ENCODE measurements at regions not wholly inside any gene's neighbourhood (a gene's known extent, or its start where the extent isn't known, plus 50 kb on each side); places are given as distances from the start of the nearest gene placed in this dataset.

DNA sequence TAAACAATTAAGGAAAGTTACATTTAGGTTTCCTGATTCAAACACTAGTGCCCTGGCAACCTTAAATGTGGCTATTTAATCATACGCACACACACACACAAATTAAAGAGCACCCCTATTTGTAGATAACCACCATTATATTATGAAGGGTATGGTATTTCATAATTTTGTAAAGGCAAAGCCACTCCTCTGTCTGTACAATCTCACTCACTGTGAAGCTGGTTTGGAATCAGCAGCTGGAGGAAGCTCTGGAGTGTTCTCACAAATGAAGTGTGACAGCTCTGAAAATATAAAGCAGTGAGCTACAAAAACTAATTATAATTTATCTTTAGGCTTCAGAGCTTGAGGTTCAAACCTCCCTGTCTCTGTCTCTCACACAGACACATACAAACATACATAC lies 57.9 kb upstream of the KCNJ16 start:
- Histone ChIP-seq H3K27ac (no peak overlapping the region), H3K9me3 (no peaks in the 10 kb centered on the region), H3K36me3 (ENCODE audit: low read depth, missing control alignments) (no peaks in the 10 kb centered on the region), H3K27me3 (no peaks in the 10 kb centered on the region), H3K4me1 (no peaks in the 10 kb centered on the region), H3K4me3 (no peak overlapping the region)
- DNase-seq: no peak
- 90 to 100% methylated on average over 1 of the region's 1 CpG for WGBS, 2 donors
- intact Hi-C loops (cut with DNase I; ENCODE audit: low total_unique reads): no loop called here
- TF ChIP-seq, protein P1, sequence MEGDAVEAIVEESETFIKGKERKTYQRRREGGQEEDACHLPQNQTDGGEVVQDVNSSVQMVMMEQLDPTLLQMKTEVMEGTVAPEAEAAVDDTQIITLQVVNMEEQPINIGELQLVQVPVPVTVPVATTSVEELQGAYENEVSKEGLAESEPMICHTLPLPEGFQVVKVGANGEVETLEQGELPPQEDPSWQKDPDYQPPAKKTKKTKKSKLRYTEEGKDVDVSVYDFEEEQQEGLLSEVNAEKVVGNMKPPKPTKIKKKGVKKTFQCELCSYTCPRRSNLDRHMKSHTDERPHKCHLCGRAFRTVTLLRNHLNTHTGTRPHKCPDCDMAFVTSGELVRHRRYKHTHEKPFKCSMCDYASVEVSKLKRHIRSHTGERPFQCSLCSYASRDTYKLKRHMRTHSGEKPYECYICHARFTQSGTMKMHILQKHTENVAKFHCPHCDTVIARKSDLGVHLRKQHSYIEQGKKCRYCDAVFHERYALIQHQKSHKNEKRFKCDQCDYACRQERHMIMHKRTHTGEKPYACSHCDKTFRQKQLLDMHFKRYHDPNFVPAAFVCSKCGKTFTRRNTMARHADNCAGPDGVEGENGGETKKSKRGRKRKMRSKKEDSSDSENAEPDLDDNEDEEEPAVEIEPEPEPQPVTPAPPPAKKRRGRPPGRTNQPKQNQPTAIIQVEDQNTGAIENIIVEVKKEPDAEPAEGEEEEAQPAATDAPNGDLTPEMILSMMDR (IDR thresholded peaks at IDR 0.05): no peak
- no peak for TF ChIP-seq POLR2A (IDR thresholded peaks at IDR 0.05)

DNA sequence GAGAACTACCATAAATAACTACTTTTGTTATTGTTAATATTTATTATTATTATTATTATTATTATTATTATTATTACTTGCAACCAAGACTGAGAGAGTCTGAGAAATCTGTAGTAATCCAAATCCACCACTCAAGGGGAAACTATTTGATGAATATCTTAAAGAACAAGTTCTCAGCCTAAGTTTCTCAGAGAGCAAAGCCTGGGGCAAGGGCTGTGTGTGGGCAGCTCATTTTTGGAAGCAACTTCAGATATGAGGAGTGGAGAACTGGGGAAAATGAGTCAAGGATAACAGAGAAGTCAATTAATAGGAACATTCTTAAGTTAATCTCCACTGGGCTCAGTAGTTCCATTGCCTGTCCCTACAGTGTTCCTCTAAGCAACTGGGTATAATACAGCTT lies 57.1 kb upstream of the KCNJ16 start:
- no peak overlapping the region for H3K27ac ChIP-seq
- intact Hi-C loops (cut with DNase I; ENCODE audit: low total_unique reads): no loop called here
- no peak for TF ChIP-seq POLR2A (IDR thresholded peaks at IDR 0.05)
- TF ChIP-seq, protein P1 (IDR thresholded peaks at IDR 0.05): no peak
- H3K27me3 ChIP-seq: no peaks in the 10 kb centered on the region
- no peaks in the 10 kb centered on the region for H3K4me1 ChIP-seq
- no peaks in the 10 kb centered on the region for H3K36me3 ChIP-seq (ENCODE audit: low read depth, missing control alignments)
- H3K9me3 ChIP-seq: no peaks in the 10 kb centered on the region
- no peak for DNase-seq
- no peak overlapping the region for H3K4me3 ChIP-seq

DNA sequence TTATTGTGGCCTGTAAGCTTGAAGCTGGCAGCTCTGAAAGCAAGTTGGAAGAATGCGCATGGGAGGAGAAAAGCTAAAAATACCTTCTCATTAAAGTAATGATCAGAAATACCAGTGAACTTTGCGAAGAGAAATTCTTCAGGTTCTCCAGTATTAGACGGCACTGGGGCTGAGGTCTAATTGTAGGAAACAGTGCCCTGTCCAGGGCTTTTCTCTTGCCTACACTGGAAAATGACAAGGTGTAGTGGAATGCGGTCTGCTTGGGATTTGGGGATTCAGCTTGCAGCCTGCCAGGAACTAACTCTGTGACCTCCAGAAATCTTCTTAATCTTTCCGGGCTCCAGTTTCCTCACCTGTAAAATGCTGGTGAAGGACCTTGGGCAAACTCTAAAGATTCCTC lies 53.3 kb upstream of the KCNJ16 start:
- Histone ChIP-seq H3K27ac (peak overlapping the region in 1 of 2 donors; percentile 6), H3K4me1 (no peaks in the 10 kb centered on the region), H3K4me3 (no peak overlapping the region), H3K9me3 (no peaks in the 10 kb centered on the region), H3K27me3 (no peaks in the 10 kb centered on the region), H3K36me3 (ENCODE audit: low read depth, missing control alignments) (no peaks in the 10 kb centered on the region)
- no peak for DNase-seq
- WGBS, 2 donors: 58 to 59% methylated on average over 5 of the region's 5 CpGs
- intact Hi-C loops (cut with DNase I; ENCODE audit: low total_unique reads): no loop called here
- TF ChIP-seq POLR2A (IDR thresholded peaks at IDR 0.05): no peak
- TF ChIP-seq, protein P1 (IDR thresholded peaks at IDR 0.05): no peak

DNA sequence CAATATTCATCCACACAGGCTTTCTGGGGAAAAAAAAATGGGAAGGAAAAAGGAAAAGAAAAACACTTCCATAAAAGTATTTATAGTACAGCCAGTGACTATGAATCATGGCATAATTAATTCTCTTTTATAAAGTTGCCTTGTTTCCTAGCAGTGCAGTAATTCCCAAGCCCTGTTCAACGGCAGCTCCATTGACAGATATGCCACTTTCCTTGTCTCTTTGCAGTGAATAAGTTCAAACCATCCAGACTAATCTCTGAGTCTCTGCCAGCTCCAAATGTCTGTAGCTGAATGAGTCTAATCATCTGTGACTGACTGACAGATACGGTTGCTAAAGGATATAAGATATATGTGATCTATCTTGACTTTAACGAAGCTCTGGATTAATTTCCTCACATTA lies 52.9 kb upstream of the KCNJ16 start:
- TF ChIP-seq, protein P1 (IDR thresholded peaks at IDR 0.05): no peak
- no peak for TF ChIP-seq POLR2A (IDR thresholded peaks at IDR 0.05)
- 56 to 66% methylated on average over 3 of the region's 3 CpGs for WGBS, 2 donors
- Histone ChIP-seq H3K4me3 (no peak overlapping the region), H3K9me3 (no peaks in the 10 kb centered on the region), H3K27ac (peak overlapping the region in 1 of 2 donors; percentile 6), H3K4me1 (no peaks in the 10 kb centered on the region), H3K27me3 (no peaks in the 10 kb centered on the region), H3K36me3 (ENCODE audit: low read depth, missing control alignments) (no peaks in the 10 kb centered on the region)
- intact Hi-C loops (cut with DNase I; ENCODE audit: low total_unique reads): no loop called here
- no peak for DNase-seq

DNA sequence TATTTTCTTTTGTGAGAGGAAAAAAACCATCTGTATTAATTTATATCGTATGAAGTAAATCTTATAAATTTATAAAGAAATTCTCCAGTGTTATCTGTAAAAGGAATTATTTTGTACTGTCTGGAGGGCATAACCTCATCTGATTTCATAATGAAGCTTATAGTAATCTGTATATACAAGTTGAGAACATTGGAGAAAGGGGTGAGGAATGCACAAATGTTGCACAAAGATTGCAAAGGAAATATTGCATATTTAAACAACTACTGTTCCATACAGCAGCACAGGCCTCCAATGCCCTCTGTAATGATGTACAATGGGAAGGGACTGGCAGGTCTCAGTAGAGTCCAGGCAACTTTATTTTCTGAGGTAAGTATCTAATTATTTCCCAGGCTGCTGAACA lies 50.8 kb upstream of the KCNJ16 start:
- 62 to 70% methylated on average over 1 of the region's 1 CpG for WGBS, 2 donors
- H3K4me1 ChIP-seq: no peaks in the 10 kb centered on the region
- no peaks in the 10 kb centered on the region for H3K36me3 ChIP-seq (ENCODE audit: low read depth, missing control alignments)
- H3K9me3 ChIP-seq: no peaks in the 10 kb centered on the region
- TF ChIP-seq POLR2A (IDR thresholded peaks at IDR 0.05): no peak
- TF ChIP-seq, protein P1 (IDR thresholded peaks at IDR 0.05): no peak
- no peak overlapping the region for H3K4me3 ChIP-seq
- H3K27ac ChIP-seq: no peak overlapping the region
- intact Hi-C loops (cut with DNase I; ENCODE audit: low total_unique reads): no loop called here
- no peak for DNase-seq
- no peaks in the 10 kb centered on the region for H3K27me3 ChIP-seq

Small RNA genes lying in the stretch of these regions (small RNA-seq; reads per million reads assigned to genes)
- gene AC002545.1: 0 reads per million in 2 donors
- 0 reads per million in 2 donors for gene RF00019

Data from testis (tissue), 2 donors.